ENCODE measurements at regions not wholly inside any gene's neighbourhood (a gene's known extent, or its start where the extent isn't known, plus 50 kb on each side); places are given as distances from the start of the nearest gene placed in this dataset.

GRCh38 chr12:89051065-89051677, 301.1 kb downstream of the DUSP6 start:
- H3K36me3 Mint-ChIP-seq, result no peaks in the 10 kb centered on the region
- H3K4me1 Mint-ChIP-seq (ENCODE audit: unreplicated experiment), result peaks cover 8% of the 10 kb centered on the region
- no peak for DNase-seq (ENCODE audit: extremely low spot score, unreplicated experiment)
- no peaks in the 10 kb centered on the region for H3K9me3 Mint-ChIP-seq
- peaks cover 3% of the 10 kb centered on the region for H3K27me3 Mint-ChIP-seq
- no peak overlapping the region for H3K27ac Mint-ChIP-seq
- no peak overlapping the region for H3K4me3 Mint-ChIP-seq
- peak; percentile 94 for TF ChIP-seq CTCF (conservative IDR thresholded peaks at IDR 0.05)

GRCh38 chr12:89047856-89048418, 304.4 kb downstream of the DUSP6 start:
- TF ChIP-seq CTCF (conservative IDR thresholded peaks at IDR 0.05), result no peak
- DNase-seq (ENCODE audit: extremely low spot score, unreplicated experiment), result no peak
- peaks cover 8% of the 10 kb centered on the region for H3K4me1 Mint-ChIP-seq (ENCODE audit: unreplicated experiment)
- H3K4me3 Mint-ChIP-seq, result no peak overlapping the region
- H3K36me3 Mint-ChIP-seq, result no peaks in the 10 kb centered on the region
- H3K9me3 Mint-ChIP-seq, result no peaks in the 10 kb centered on the region
- peaks cover 9% of the 10 kb centered on the region for H3K27me3 Mint-ChIP-seq
- H3K27ac Mint-ChIP-seq, result no peak overlapping the region

- H3K36me3 Mint-ChIP-seq, result no peaks in the 10 kb centered on the region
- H3K27me3 Mint-ChIP-seq, result peaks cover 18% of the 10 kb centered on the region
- H3K4me3 Mint-ChIP-seq, result no peak overlapping the region
- no peak for TF ChIP-seq CTCF (conservative IDR thresholded peaks at IDR 0.05)
- peaks cover 4% of the 10 kb centered on the region for H3K4me1 Mint-ChIP-seq (ENCODE audit: unreplicated experiment)
- DNase-seq (ENCODE audit: extremely low spot score, unreplicated experiment), result no peak
- H3K27ac Mint-ChIP-seq, result no peak overlapping the region
- no peaks in the 10 kb centered on the region for H3K9me3 Mint-ChIP-seq
These were observed 311.2 kb downstream of the DUSP6 start for GRCh38 chr12:89041078-89041477.

- H3K27me3 Mint-ChIP-seq, result peaks cover 22% of the 10 kb centered on the region
- peak; percentile 15 for TF ChIP-seq CTCF (conservative IDR thresholded peaks at IDR 0.05)
- H3K4me1 Mint-ChIP-seq (ENCODE audit: unreplicated experiment), result peaks cover 4% of the 10 kb centered on the region
- H3K27ac Mint-ChIP-seq, result no peak overlapping the region
- no peak overlapping the region for H3K4me3 Mint-ChIP-seq
- H3K9me3 Mint-ChIP-seq, result no peaks in the 10 kb centered on the region
- H3K36me3 Mint-ChIP-seq, result no peaks in the 10 kb centered on the region
- no peak for DNase-seq (ENCODE audit: extremely low spot score, unreplicated experiment)
These were observed 311.9 kb downstream of the DUSP6 start for GRCh38 chr12:89040146-89040964.

- Mint-ChIP-seq H3K27me3 (peaks cover 20% of the 10 kb centered on the region), H3K4me3 (no peak overlapping the region), H3K36me3 (no peaks in the 10 kb centered on the region), H3K9me3 (no peaks in the 10 kb centered on the region), H3K27ac (no peak overlapping the region), H3K4me1 (ENCODE audit: unreplicated experiment) (peaks cover 4% of the 10 kb centered on the region)
- TF ChIP-seq CTCF (conservative IDR thresholded peaks at IDR 0.05), result no peak
- no peak for DNase-seq (ENCODE audit: extremely low spot score, unreplicated experiment)
These were observed 313.3 kb downstream of the DUSP6 start for GRCh38 chr12:89038831-89039512.
